ENCODE measurements at regions not wholly inside any gene's neighbourhood (a gene's known extent, or its start where the extent isn't known, plus 50 kb on each side); places are given as distances from the start of the nearest gene placed in this dataset.

DNA sequence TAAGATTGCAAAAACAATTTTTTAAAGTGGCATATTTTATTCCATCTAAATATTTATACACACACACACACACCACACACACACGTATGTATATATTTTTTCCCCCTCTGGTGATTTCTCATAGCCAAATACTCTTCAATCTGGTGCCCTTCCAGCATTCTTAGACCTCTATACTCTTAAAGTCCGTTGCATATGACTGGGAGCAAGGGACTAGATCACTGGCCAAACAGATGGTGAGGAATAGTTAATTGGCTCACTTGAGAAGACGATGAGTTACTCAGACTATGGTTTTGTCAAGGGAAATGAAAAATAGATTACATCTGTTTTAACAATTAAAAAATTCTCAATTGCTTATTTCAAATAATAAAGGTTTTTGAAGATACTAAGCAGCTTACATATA lies 512.5 kb upstream of the LRRTM4 start:
- DNase-seq: no peak

DNA sequence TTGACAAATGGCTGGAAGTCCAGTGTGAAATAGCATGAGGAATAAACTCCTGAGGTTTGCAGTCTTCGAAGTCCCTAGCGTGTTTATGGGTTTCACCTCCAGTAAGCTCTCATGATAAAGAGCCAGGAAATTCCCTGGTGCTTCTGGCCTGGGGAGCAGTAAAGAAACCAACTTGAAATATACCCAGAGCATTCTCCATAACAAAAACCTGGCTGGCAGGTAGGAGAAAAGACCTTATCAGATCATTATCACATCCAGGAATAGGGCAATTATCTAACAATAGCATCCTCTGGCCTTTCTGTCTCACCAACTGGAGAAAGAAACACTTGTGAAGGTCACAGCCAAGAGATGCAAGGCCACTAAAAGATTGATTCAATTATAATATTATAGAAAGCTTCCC lies 513.6 kb upstream of the LRRTM4 start:
- DNase-seq: no peak

DNA sequence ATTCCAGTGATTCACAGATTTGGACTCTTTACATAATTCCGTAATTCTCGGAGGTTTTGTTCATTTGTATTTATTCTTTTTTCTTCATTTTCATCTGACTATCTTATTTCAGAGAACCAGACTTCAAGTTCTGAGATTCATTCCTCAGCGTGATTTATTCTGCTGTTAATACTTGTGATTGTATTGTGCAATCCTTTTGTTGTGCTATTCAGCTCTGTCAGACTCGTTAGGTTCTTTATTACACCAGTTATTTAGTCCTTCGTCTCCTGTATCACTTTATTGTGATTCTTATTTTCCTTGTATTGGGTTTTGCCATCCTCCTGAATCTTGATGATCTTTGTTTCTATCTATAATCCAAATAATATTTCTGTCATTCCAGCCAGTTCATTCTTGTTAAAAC lies 529.3 kb upstream of the LRRTM4 start:
- DNase-seq: no peak

DNA sequence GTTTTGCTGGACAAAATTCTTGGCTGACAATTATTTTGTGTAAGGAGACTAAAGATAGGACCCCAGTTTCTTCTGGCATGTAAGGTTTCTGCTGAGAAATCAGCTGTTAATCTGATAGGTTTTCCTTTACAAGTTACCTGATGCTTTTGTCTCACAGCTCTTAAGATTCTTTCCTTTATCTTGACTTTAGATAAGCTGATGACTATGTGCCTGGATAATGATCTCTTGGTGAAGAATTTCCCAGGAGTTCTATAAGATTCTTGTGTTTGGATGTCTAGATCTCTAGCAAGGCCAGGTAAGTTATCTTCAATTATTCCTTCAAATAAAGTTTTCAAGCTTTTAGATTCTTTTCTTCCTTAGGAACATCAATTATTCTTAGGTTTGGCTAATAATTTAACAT lies 534.8 kb upstream of the LRRTM4 start:
- no peak for DNase-seq

DNA sequence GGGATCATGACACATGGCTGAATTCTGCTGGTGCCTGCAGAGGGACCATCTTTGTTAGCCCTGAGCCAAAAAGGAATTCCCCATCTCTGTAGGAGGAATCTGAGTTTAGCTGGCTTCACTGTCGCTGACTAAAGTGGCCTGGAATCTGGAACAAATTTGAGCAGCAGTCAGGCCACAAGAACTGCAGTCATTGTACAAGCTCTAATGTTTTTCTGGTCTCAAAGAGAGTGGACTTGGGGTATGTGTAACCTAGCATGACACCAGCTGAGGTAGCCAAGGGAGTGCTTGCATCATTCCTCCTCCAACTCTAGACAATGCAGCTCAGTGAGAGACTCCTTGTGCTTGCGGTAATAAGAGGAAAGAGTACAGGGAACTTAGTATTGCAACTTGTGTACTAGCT lies 539.1 kb upstream of the LRRTM4 start:
- DNase-seq: no peak

DNA sequence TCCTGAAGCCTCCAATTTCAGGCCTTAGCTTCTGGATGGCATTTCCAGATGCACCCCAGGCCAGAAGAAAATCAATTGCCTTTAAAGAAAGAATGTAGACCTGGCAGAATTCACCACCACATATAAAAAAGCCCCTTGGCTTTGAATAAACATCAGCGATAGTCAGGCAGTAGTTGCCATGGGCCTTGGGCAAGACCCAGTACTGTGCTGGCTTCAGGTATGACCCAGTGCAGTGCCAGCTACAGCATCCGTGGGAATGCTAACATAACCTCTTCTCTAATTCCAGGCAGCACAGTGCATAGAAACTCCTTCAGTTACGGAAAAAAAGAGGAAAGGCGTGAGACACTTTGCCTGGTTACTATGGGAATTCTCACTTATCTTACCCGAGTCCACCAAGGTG lies 539.6 kb upstream of the LRRTM4 start:
- DNase-seq: no peak

DNA sequence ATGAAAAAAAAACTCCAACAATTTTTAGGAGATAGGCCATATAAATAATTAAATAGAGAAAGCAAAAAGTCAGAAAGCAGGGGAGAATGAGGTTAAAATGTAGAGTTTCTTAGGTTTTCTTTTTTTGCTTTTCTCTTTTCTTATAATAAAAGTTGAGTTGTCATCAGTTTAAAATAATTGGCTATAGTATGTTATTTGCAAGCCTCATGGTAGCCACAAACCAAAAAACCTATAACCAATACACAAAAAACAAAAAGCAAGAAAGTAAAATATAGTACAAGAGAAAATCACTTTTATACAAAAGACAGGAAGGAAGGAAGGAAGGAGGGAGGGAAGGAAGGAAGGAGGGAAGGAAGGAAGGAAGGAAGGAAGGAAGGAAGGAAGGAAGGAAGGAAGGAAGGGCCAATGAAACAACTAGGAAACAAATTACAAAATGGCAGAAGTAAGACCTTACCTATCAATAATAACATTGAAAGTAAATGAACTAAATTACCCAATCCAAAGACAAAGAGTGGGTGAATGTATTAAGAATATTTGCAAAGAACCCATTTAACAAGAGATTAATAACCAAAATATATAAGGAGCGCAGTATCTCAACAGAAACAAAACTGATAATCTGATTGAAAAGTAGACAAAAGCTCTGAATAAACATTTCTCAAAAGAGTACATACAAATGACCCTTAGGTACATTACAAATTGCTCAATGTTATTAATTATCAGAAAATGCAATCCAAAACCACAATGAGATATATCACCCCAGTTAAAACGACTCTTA lies 541.3 kb upstream of the LRRTM4 start:
- DNase-seq: no peak

DNA sequence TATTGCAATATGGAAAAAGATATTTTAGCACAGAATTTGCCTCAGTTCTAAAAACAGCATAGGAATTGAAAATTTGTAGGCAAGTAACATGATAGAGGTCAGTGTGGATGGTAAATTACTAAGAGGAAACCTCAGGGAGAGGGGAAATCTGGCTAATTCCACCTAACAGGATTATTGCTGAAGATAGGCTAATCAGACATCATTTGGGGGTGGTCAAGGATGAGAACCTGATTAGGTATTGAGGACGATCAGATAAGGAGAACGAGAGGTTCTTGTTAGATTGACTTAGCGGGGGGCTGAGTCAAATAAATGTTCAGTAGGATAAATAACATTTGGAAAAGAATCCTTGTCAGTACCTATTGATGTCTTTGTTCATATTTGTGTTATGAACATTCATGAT lies 543.2 kb upstream of the LRRTM4 start:
- no peak for DNase-seq

DNA sequence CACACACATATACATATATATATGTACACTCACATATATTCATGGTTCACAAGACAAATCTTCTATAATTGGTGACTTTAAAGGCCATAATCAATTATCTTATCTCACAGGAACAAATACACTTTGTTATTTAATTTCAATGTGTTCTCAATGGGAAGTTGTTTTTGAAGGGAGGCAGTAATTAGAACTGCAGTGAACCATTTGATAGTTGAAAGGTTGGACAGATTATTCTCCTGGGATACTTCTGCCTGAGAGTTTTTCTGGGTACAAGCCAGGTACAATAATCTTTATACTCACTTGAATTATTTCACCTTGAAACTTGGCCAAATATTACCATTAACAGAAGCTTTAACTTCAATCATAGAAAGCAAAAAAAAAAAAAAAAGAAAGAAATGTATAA lies 546.6 kb upstream of the LRRTM4 start:
- peak; percentile 40 for DNase-seq

DNA sequence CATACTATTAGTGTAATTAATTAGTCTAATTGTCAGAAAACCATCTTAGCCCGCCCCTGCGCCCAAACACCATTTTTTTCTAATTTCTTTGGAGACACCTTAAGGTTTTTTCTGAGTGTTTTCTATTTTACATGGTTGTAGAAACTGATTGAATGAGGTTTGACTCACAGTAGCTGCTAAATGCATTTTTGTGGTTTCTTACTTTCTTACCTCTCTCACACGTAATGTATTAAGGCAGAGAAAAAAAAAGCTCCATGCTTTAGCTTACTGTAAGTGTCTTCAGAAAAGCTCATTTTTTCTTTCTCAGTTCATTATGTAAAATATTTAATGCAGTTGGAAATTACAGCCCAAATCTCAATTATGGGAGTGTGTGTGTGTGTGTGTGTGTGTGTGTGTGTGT lies 548.5 kb upstream of the LRRTM4 start:
- DNase-seq: no peak

DNA sequence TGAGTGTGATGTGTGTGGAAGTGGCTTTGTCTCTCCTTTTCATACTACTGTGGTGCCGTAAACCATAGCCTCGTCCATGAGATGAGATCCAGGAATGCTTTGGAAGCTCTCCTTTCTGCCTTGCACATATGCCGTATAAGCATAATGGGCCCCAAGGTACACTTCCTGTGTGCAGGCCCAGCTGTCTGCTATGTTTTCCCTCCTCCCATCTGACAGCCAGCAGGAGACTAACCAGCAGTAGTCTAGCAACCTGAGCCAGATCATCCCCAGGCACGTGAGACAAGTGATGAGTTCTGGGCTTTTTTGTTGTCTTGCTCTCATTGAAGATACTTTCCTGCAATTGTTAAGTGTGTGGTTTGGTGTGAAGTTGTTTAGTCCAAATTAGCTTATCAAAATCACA lies 555.5 kb upstream of the LRRTM4 start:
- DNase-seq: peak; percentile 7

DNA sequence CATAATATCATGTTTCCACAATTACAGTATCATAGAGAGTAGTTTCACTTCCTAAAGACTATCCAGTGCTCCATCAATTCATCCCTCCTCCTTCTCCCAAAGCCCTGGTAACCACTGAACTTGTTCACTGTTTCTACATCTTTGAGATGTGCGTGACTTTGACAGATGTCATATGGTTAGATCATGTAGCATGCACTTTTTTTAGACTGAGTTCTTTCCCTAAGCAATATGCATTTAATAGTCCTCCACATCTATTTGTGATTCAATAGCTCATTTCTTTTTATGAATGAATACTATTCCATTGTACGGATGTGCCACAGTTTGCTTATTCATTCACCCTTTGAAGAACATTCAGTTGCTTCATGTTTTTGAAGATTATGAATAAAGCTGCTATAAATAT lies 560.4 kb upstream of the LRRTM4 start:
- DNase-seq: no peak

DNA sequence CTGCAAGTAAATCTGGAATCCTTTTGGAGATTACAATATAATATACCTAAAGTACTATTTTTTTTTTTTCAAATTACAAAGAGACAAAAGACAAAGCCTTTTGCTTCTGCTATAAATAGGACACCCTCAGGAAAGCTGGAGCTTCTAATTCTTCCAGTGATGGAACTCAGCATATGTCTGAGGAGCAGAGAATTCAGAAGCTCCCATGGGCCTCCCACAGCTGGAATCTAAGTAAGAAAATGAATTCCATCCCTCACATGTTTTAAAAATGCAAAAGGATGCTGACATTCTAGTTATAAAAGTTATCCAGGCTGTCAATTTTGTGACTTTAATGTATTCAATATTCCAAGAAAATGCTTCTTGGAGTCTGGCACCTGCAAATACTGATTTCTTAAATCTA lies 571.3 kb upstream of the LRRTM4 start:
- DNase-seq: no peak

DNA sequence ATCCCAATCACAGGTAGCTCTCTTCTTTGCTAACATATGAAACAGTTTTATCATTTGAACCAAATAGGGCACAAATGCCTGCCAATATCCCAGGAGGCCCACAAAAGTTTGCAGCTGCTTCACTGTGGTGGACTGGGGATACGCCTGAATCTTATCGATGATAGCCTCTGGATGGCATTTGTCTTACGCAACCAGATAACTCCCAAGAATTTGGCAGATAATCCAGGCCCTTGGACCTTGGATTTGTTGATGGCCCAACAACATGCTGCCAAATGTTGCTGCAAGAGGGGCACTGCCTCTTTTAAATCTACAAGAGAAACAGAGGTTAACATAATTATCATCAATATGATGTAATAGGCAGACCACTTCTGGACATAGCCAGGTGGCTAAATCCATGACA lies 587.1 kb upstream of the LRRTM4 start:
- no peak for DNase-seq

DNA sequence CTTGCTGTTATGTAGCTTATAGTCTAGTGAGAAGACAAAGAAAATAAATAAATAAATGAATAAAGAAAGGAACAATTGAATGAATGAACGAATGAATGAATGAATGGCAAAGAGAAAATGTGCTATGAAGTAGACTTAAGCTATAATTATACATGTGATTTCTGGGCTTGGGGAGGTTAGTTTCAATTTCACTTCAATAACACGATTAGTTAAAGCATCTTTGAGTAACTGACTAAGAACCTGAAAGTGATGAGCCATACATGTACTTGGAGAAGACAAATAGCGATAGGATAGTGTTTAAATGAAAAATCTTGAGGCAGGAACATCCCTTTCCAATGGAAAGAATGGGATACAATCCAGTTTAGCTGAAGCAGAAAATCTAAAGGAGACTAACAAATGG lies 593.1 kb upstream of the LRRTM4 start:
- no peak for DNase-seq

DNA sequence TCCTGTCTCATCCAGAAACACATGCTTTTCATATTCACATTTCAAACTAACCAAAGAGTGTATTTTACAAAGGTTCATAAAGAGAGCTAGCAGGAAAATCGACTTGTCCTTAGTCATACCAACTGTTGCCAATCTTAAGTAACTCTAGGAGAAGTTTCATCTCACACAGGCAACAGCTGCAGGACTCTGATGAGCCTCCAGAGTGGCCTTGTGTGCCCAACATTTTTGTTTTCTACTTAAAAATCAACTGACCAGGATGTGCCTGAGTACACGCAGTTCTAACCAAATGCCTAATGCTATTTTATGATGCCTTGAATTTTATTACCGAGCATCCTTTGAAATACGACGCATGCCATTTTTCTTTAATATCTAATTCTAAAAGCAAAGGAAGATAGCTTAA lies 595.9 kb upstream of the LRRTM4 start:
- no peak for DNase-seq

DNA sequence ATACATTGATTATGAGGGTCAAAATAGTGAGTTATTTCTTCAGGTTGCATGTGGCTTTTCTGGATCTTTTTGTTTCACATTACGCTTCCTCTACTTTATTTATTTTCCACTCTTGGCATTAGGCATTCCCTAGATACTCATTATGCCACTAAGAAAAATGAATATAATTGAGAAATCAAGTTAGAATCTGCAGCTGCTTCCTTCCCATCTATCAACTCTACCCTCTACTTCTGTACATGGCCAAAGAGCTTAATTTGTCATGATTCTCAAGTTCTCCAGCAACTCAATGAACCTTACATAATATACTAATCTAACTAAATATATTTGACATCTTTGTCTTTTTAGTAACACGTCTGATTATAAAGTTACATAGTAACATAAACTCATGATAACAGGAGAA lies 598.1 kb upstream of the LRRTM4 start:
- no peak for DNase-seq

DNA sequence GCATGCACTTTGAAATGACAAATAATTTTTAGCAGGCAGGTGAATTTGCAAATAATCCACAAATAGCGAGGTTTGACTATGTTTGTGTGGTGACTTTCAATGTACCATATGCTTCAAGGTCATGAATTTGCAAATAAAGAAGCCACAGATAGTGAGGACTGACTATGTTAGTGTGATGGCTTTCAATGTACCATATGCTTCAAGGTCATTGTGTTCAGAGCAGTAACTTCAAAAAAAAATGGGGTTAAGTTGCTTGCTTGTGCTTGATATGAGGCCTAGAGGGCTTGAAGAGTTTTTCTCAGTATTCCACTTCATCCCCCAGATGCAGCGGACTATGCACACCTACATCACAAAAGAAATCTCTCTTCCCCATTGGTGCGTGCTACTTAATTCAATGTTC lies 602.9 kb upstream of the LRRTM4 start:
- DNase-seq: no peak

DNA sequence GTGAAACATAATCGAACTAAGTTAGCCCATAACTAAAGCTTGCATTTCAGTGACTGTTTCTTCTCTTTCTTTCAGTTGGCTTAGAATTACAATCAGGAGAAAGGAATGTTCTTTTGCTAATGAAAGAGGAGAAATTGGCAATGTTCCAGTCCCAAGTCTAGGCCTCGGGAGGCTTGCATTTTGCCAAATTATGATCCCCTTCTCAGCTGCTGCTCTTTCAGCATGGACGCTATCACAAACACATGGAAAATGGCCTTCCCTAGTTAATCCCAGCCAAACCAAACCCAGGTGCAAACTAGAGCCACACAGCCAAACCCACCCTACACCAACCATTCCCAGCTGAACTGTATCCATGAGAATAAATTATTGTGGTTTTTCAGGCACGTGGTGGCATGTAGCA lies 605.2 kb upstream of the LRRTM4 start:
- DNase-seq: no peak

DNA sequence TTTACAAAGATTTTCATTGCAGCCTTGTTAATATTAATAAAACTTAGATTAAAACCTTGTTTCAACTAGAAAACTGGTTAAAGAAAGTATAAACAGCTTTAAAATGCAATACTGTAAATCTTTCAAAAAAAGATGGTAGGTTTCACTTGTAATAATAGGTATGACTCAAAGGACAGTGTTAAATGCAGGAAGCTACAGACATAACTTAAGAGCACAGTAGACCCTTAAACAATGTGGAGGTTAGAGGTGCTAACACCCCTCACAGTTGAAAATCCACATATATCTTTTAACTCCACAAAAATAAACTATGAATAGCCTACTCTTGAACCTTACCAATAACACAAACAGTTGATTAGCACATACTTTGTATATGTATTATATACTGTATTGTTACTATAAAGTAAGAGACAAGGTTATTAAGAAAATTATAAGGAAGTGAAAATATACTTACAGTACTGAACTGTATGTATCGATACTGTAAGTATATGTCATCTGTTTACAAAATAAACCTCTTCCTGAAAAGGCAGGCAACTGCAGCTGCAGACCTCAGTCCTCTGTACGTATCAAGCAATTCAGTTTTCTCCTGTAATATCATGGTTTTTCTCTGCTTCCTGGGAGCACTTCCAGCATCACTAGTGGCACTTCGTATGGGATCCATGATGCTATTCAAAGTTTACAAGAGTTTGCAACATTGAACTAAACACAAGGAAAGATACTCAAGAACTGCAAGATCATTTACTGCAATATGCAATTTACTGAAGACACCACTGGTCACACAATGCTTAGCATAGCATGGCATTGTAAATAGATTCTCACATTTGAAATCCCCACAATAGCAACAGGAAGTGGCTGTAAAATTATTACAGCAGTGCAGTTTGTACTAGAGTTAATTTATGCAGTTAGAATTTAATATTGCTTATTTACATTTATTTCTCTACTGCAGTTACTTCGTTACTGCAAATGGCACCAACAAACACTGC lies 610.5 kb upstream of the LRRTM4 start:
- peak; percentile 0 for DNase-seq

DNA sequence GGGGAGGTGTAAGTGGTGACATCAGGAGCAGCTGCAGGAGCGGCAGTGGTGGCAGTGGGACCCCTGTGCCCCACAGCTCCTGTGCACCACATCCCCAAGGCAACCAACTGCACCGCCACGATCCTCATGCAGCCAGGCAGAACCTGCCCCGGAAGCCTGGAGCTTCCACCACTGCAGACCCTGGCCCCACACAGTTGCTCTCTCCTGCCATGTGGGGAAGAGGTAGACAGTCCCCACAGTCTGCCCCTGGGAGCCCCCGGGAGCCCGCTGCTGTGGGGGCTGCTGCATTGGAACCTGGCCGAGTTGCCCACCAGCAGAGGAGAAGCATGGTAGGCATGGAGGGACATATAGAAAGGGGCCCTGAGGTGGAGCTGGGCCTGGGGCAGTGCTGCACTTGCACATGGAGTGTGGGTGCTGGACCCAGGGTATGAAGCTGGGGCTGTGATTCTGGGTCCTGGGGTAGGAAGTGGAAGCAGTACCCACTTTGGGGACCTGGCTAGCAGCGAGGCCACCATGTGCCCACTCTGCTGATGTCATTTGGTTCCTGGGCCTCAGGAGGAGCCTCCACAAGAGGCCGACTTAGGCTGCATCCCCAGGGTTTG lies 623.3 kb upstream of the LRRTM4 start:
- no peak for DNase-seq

DNA sequence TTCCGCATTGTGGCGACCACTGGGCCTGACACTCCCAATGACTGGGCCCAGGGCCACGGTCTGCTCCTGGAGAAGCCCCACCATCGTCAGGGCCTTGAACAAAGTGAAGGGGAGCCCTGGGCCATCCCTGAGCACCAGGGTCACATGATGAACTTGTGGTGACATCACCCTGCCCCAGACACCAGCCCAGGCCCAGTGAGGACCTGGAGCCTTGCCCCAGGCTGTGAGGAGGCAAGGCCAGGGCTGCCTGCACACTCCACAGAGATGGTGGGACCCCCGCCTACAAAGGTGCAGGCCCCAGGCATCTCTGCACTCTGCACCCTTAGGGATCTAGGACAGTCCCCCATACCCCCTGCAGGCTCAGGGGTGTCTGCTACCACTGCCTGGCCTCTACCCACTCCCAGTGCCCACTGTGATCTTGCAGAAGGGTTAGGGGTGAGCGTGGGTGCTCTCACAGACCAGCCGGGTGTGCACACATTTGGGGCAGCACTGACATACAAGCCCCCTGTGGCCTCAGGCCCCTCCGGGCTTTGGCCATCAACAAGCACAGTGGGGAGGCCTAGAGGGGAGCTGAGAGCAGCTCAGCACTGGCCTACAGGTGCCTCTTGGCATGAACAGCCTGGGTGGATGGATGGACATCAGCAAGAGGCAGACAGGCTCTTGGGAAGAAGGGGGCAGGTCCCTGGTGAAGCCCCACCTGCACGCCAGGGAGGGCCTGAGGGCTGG lies 624.0 kb upstream of the LRRTM4 start:
- no peak for DNase-seq

DNA sequence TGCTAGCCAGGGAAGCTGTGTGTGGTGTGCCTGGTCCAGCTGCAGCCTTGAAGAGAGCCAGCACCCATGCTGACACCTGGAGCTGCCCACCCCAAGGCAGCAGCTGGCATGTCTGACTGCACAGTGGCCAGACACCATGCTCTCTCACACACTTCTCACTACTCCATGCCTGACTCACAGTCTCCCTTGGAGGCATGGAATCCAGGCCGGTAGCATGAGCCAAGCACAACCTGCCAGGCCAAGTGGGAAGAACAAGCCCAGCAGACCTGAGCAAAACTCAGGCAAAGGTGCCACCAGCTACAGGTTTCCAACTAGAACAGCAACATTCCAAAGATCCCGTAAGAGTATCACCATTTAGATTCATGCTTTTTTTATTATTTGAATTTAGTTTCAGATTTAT lies 625.3 kb upstream of the LRRTM4 start:
- no peak for DNase-seq

All from NCI-H748 treated with DMSO at 0.1 percent for 48 hours (cell line).